H1 (cell line): ENCODE measurements at regions not wholly inside any gene's neighbourhood (a gene's known extent, or its start where the extent isn't known, plus 50 kb on each side); places are given as distances from the start of the nearest gene placed in this dataset.
"Not testable (repeated sequence)": the region's sequence is repeated elsewhere in the genome, so short reads cannot be mapped to it uniquely, and the experiment has no call there.

Source experiments
- BACH1 ChIP-seq: IDR thresholded peaks from 2 replicates; pipeline ENCODE4 v1.6.1; 2012; ENCODE audit warnings: low read length, improper control_type of control experiment
- CHD2 ChIP-seq: IDR thresholded peaks from 2 replicates; pipeline ENCODE4 v1.6.1; 2012; ENCODE audit warnings: low read length, improper control_type of control experiment
- CTCF ChIP-seq, 3 experiments: IDR thresholded peaks; 1 replicate in 2 of 3; 2 replicates in 1 of 3; pipeline versions ENCODE4 v1.5.1 to v1.6.1; 2011; ENCODE audit warnings: low read length in 3 of 3, mild to moderate bottlenecking in 3 of 3, inconsistent platforms in 2 of 3, low read depth in 1 of 3, moderate library complexity in 1 of 3; ENCODE audit not compliant: insufficient read depth in 1 of 3; ENCODE audit errors: control extremely low read depth in 1 of 3
- EGR1 ChIP-seq: IDR thresholded peaks from 2 replicates; pipeline ENCODE4 v1.6.1; 2011; ENCODE audit warnings: low read depth, low read length, borderline replicate concordance
- EZH2 ChIP-seq: fragments of 200-600 bp; sonication (generic); IDR thresholded peaks from 2 replicates; pipeline ENCODE4 v1.7.1; 2012; ENCODE audit warnings: low read depth, mild to moderate bottlenecking, moderate library complexity, low read length, inconsistent platforms; ENCODE audit not compliant: severe bottlenecking
- NANOG ChIP-seq: IDR thresholded peaks from 2 replicates; pipeline ENCODE4 v1.6.1; 2011; ENCODE audit warnings: low read length, low read depth, mild to moderate bottlenecking, inconsistent platforms; ENCODE audit not compliant: insufficient read depth, poor library complexity, severe bottlenecking
- NRF1 ChIP-seq: IDR thresholded peaks from 2 replicates; pipeline ENCODE4 v1.6.1; 2011; ENCODE audit warnings: mild to moderate bottlenecking, low read depth, low read length, improper control_type of control experiment
- POLR2A ChIP-seq, 2 experiments: IDR thresholded peaks; 1 replicate in 1 of 2; 2 replicates in 1 of 2; pipeline ENCODE4 v1.6.1; 2011; ENCODE audit warnings: low read depth in 2 of 2, low read length in 2 of 2, mild to moderate bottlenecking in 2 of 2; ENCODE audit errors: control extremely low read depth in 1 of 2
- POLR2AphosphoS5 ChIP-seq: IDR thresholded peaks from 2 replicates; pipeline ENCODE4 v1.6.1; 2011; ENCODE audit warnings: low read depth, low read length
- SRF ChIP-seq: IDR thresholded peaks from 2 replicates; pipeline ENCODE4 v1.6.1; 2011; ENCODE audit warnings: mild to moderate bottlenecking, low read depth, low read length, moderate library complexity
- TAF1 ChIP-seq: IDR thresholded peaks from 2 replicates; pipeline ENCODE4 v1.6.1; 2011; ENCODE audit warnings: mild to moderate bottlenecking, low read depth, low read length

- not testable (repeated sequence) for TF ChIP-seq NRF1; CTCF (IDR thresholded peaks at IDR 0.05; ENCODE audit: control extremely low read depth in 1 of 3, insufficient read depth in 1 of 3, low read depth in 1 of 3, low read length in 3 of 3); BACH1; EZH2; POLR2A (IDR thresholded peaks at IDR 0.05; ENCODE audit: control extremely low read depth in 1 of 2, low read depth in 2 of 2, low read length in 2 of 2); NANOG; EGR1; POLR2AphosphoS5; SRF; TAF1; CHD2
These were observed 312.9 kb downstream of the DOK5 start for GRCh38 chr20:54788260-54788659.
